Endothelial cell (in vitro differentiated cells): ENCODE measurements at regions not wholly inside any gene's neighbourhood (a gene's known extent, or its start where the extent isn't known, plus 50 kb on each side); places are given as distances from the start of the nearest gene placed in this dataset.

Experiments used
- DNase-seq: peaks from one replicate; pipeline ENCODE4 v3.0.0; 2021; ENCODE audit warnings: low spot score
- H3K27ac Mint-ChIP-seq: one replicate; pipeline ENCODE4 v1.8.0; 2021; ENCODE audit warnings: mixed read lengths, inconsistent platforms; ENCODE audit not compliant: unreplicated experiment
- H3K27me3 Mint-ChIP-seq: one replicate; pipeline ENCODE4 v1.8.0; 2021; ENCODE audit warnings: mild to moderate bottlenecking, moderate library complexity, mixed read lengths, inconsistent platforms; ENCODE audit not compliant: unreplicated experiment
- H3K36me3 Mint-ChIP-seq: one replicate; pipeline ENCODE4 v1.8.0; 2021; ENCODE audit warnings: mild to moderate bottlenecking, low read depth, mixed read lengths, inconsistent platforms; ENCODE audit not compliant: unreplicated experiment
- H3K4me1 Mint-ChIP-seq: one replicate; pipeline ENCODE4 v1.8.0; 2021; ENCODE audit warnings: mild to moderate bottlenecking, mixed read lengths, inconsistent platforms; ENCODE audit not compliant: unreplicated experiment
- H3K4me3 Mint-ChIP-seq: one replicate; pipeline ENCODE4 v1.8.0; 2021; ENCODE audit warnings: mild to moderate bottlenecking, mixed read lengths, inconsistent platforms; ENCODE audit not compliant: unreplicated experiment
- H3K9me3 Mint-ChIP-seq: one replicate; pipeline ENCODE4 v1.8.0; 2021; ENCODE audit warnings: mixed read lengths, inconsistent platforms; ENCODE audit not compliant: unreplicated experiment
- TF ChIP-seq, protein P1 (sequence below): fragments of 200-600 bp; sonication (generic); IDR thresholded peaks from one replicate; pipeline ENCODE4 v1.5.0; 2021; ENCODE audit warnings: antibody characterized with exemption; ENCODE audit not compliant: unreplicated experiment

- H3K27ac Mint-ChIP-seq: no peak overlapping the region
- peaks cover 1% of the 10 kb centered on the region for H3K27me3 Mint-ChIP-seq
- no peaks in the 10 kb centered on the region for H3K36me3 Mint-ChIP-seq
- H3K4me1 Mint-ChIP-seq: peaks cover 20% of the 10 kb centered on the region
- TF ChIP-seq, protein P1, sequence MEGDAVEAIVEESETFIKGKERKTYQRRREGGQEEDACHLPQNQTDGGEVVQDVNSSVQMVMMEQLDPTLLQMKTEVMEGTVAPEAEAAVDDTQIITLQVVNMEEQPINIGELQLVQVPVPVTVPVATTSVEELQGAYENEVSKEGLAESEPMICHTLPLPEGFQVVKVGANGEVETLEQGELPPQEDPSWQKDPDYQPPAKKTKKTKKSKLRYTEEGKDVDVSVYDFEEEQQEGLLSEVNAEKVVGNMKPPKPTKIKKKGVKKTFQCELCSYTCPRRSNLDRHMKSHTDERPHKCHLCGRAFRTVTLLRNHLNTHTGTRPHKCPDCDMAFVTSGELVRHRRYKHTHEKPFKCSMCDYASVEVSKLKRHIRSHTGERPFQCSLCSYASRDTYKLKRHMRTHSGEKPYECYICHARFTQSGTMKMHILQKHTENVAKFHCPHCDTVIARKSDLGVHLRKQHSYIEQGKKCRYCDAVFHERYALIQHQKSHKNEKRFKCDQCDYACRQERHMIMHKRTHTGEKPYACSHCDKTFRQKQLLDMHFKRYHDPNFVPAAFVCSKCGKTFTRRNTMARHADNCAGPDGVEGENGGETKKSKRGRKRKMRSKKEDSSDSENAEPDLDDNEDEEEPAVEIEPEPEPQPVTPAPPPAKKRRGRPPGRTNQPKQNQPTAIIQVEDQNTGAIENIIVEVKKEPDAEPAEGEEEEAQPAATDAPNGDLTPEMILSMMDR: no peak
- no peak for DNase-seq
- no peak overlapping the region for H3K4me3 Mint-ChIP-seq
- H3K9me3 Mint-ChIP-seq: no peaks in the 10 kb centered on the region
Measured at GRCh38 chr13:95444006-95444730, 108.4 kb upstream of the CLDN10 start.

GRCh38 chr13:95445131-95445530 lies 107.4 kb upstream of the CLDN10 start:
- Mint-ChIP-seq H3K9me3 (no peaks in the 10 kb centered on the region), H3K36me3 (no peaks in the 10 kb centered on the region), H3K27me3 (peaks cover 1% of the 10 kb centered on the region), H3K4me1 (peaks cover 21% of the 10 kb centered on the region), H3K4me3 (no peak overlapping the region), H3K27ac (no peak overlapping the region)
- TF ChIP-seq, protein P1: no peak
- DNase-seq: no peak

- peaks cover 23% of the 10 kb centered on the region for H3K4me1 Mint-ChIP-seq
- TF ChIP-seq, protein P1: no peak
- no peaks in the 10 kb centered on the region for H3K9me3 Mint-ChIP-seq
- H3K27me3 Mint-ChIP-seq: peaks cover 4% of the 10 kb centered on the region
- no peak overlapping the region for H3K4me3 Mint-ChIP-seq
- no peak for DNase-seq
- H3K27ac Mint-ChIP-seq: no peak overlapping the region
- H3K36me3 Mint-ChIP-seq: no peaks in the 10 kb centered on the region
Measured at GRCh38 chr13:95447814-95448213, 104.7 kb upstream of the CLDN10 start.

DNA sequence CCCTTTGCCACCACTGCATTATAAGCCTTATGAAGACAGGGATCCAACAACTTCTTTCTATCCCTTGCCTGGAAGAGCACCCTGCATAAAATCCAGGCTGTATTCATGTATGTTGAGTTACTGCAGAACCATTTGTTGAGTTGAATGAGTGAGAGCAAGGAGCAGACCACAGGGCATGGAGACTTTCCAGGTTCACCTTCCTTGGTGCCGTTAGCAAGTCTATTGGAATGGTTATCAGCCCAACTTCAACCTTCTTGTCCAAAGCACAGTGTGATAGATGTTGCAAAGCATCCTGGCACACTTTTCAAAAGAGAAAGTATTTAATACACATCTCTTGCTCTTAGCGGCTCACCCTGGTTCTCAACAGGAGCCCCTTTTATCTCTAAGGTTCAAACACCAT lies 100.9 kb upstream of the CLDN10 start:
- Mint-ChIP-seq H3K36me3 (no peaks in the 10 kb centered on the region), H3K4me3 (no peak overlapping the region), H3K27me3 (peaks cover 4% of the 10 kb centered on the region), H3K27ac (no peak overlapping the region), H3K9me3 (no peaks in the 10 kb centered on the region), H3K4me1 (peaks cover 19% of the 10 kb centered on the region)
- no peak for DNase-seq
- TF ChIP-seq, protein P1: no peak

DNA sequence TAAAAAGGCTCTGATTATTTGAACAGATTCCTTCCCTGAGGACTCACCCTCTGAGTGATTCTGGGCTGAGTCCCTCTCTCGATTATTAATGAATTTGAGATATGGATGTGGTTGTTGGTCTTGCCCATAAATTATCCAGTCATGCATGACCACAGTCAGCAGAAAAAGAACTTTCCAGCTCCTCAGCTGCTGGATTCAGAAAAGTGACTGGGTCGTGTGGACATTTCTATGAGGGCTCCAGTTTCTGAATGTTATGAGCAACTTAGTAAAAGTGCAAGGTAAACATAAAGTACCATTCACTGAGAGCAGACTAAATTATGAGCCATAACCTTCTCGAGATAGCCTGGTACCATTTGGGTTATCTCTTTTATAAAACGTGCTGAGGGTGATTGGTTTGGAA lies 100.1 kb upstream of the CLDN10 start:
- H3K4me1 Mint-ChIP-seq: peaks cover 25% of the 10 kb centered on the region
- H3K4me3 Mint-ChIP-seq: no peak overlapping the region
- peaks cover 6% of the 10 kb centered on the region for H3K27me3 Mint-ChIP-seq
- H3K9me3 Mint-ChIP-seq: no peaks in the 10 kb centered on the region
- DNase-seq: no peak
- H3K27ac Mint-ChIP-seq: no peak overlapping the region
- H3K36me3 Mint-ChIP-seq: no peaks in the 10 kb centered on the region
- TF ChIP-seq, protein P1: no peak
